IMR-90 (cell line): ENCODE measurements at regions not wholly inside any gene's neighbourhood (a gene's known extent, or its start where the extent isn't known, plus 50 kb on each side); places are given as distances from the start of the nearest gene placed in this dataset.

Experiments
- ATAC-seq: fragments of 200-7000 bp; cut with Tn5 transposase; 2 replicates; pipeline ENCODE4 v1.9.1; 2020; ENCODE audit warnings: low read depth, mild to moderate bottlenecking, moderate library complexity
- BruUV-seq: library from RNA; stranded (reverse); fragments of 400-500 nt; replicated peaks from 2 replicates; lab custom pipeline; 2021; lab: Mats Ljungman, UMichigan
- CTCF ChIA-PET: fragments of 300-600 bp; formaldehyde crosslinking; extraction: SDS; loops from one replicate; lab custom pipeline; 2021; ENCODE audit warnings: antibody characterized with exemption; lab: Yijun Ruan, JAX
- POLR2A ChIA-PET: fragments of 300-600 bp; sonication (Branson Sonifier 250); formaldehyde crosslinking; loops from one replicate; lab custom pipeline; 2022; ENCODE audit warnings: antibody characterized with exemption; ENCODE audit not compliant: unreplicated experiment; lab: Charles Lee
- DNase-seq: peaks from one replicate; pipeline ENCODE4 v3.0.0; 2013
- H2AFZ ChIP-seq: replicated peaks from 2 replicates; pipeline ENCODE3; 2013; ENCODE audit warnings: low read length, mild to moderate bottlenecking; ENCODE audit not compliant: poor library complexity
- H2AK5ac ChIP-seq: 2 replicates; pipeline ENCODE4 v1.6.1; 2013; ENCODE audit warnings: low read depth, low read length, inconsistent platforms
- H2AK9ac ChIP-seq: replicated peaks from 2 replicates; pipeline ENCODE3; 2013; ENCODE audit warnings: mild to moderate bottlenecking, low read depth, low read length, moderate library complexity; ENCODE audit not compliant: poor library complexity
- H2BK120ac ChIP-seq: 2 replicates; pipeline ENCODE4 v1.6.1; 2013; ENCODE audit warnings: low read depth, low read length, inconsistent platforms
- H2BK15ac ChIP-seq: 3 replicates; pipeline ENCODE4 v1.6.1; 2013; ENCODE audit warnings: low read depth, low read length, inconsistent platforms
- H2BK20ac ChIP-seq: 2 replicates; pipeline ENCODE4 v1.6.1; 2013; ENCODE audit warnings: low read depth, mild to moderate bottlenecking, inconsistent platforms, low read length, moderate library complexity
- H2BK5ac ChIP-seq: 2 replicates; pipeline ENCODE4 v1.6.1; 2013; ENCODE audit warnings: mild to moderate bottlenecking, low read depth, low read length, inconsistent platforms; ENCODE audit not compliant: poor library complexity, severe bottlenecking
- H3K14ac ChIP-seq: replicated peaks from 2 replicates; pipeline ENCODE4 v1.6.1; 2013; ENCODE audit warnings: low read depth, low read length, inconsistent platforms
- H3K18ac ChIP-seq: 2 replicates; pipeline ENCODE4 v1.6.1; 2013; ENCODE audit warnings: low read depth, low read length, control low read depth
- H3K23ac ChIP-seq: 2 replicates; pipeline ENCODE4 v1.6.1; 2013; ENCODE audit warnings: low read depth, low read length, inconsistent platforms
- H3K27ac ChIP-seq: 2 replicates; pipeline ENCODE4 v1.5.1; 2013; ENCODE audit warnings: mild to moderate bottlenecking, control low read depth, low read length; ENCODE audit not compliant: insufficient read depth
- H3K27me3 ChIP-seq: 2 replicates; pipeline ENCODE4 v1.6.1; 2013; ENCODE audit warnings: low read length; ENCODE audit not compliant: control insufficient read depth, insufficient read depth
- H3K36me3 ChIP-seq: 2 replicates; pipeline ENCODE4 v1.6.1; 2013; ENCODE audit warnings: low read length, mixed read lengths; ENCODE audit not compliant: control insufficient read depth, insufficient read depth
- H3K4ac ChIP-seq: 2 replicates; pipeline ENCODE4 v1.6.1; 2013; ENCODE audit warnings: low read depth, low read length, inconsistent platforms
- H3K4me1 ChIP-seq: 2 replicates; pipeline ENCODE4 v1.6.1; 2013; ENCODE audit warnings: low read length, mixed read lengths; ENCODE audit not compliant: control insufficient read depth, insufficient read depth
- H3K4me2 ChIP-seq: 2 replicates; pipeline ENCODE4 v1.6.1; 2013; ENCODE audit warnings: low read depth, mild to moderate bottlenecking, control low read depth, low read length, moderate library complexity
- H3K4me3 ChIP-seq: 2 replicates; pipeline ENCODE4 v1.5.1; 2013; ENCODE audit warnings: low read depth, mild to moderate bottlenecking, control low read depth, low read length, moderate library complexity; ENCODE audit not compliant: insufficient read depth
- H3K56ac ChIP-seq: 2 replicates; pipeline ENCODE4 v1.6.1; 2013; ENCODE audit warnings: low read length, inconsistent platforms; ENCODE audit not compliant: insufficient read depth; ENCODE audit errors: extremely low read depth
- H3K79me1 ChIP-seq, 2 experiments: 2 replicates each; pipeline ENCODE4 v1.6.1; 2013; ENCODE audit warnings: low read length in 2 of 2, inconsistent platforms in 1 of 2, low read depth in 1 of 2
- H3K9ac ChIP-seq: 2 replicates; pipeline ENCODE4 v1.6.1; 2013; ENCODE audit warnings: low read depth, low read length, control low read depth
- H3K9me1 ChIP-seq: 2 replicates; pipeline ENCODE4 v1.6.1; 2013; ENCODE audit warnings: low read length, inconsistent platforms; ENCODE audit not compliant: insufficient read depth
- H3K9me3 ChIP-seq: 2 replicates; pipeline ENCODE4 v1.6.1; 2013; ENCODE audit warnings: low read length; ENCODE audit not compliant: control insufficient read depth, insufficient read depth
- H4K20me1 ChIP-seq: 2 replicates; pipeline ENCODE4 v1.6.1; 2013; ENCODE audit warnings: low read length, inconsistent platforms; ENCODE audit not compliant: insufficient read depth
- H4K5ac ChIP-seq: 2 replicates; pipeline ENCODE4 v1.6.1; 2013; ENCODE audit warnings: mild to moderate bottlenecking, low read depth, low read length, control low read depth
- H4K8ac ChIP-seq, 2 experiments: 2 replicates each; pipeline ENCODE4 v1.6.1; 2013; ENCODE audit warnings: low read depth in 2 of 2, low read length in 2 of 2, control low read depth in 1 of 2, inconsistent platforms in 1 of 2
- H4K91ac ChIP-seq: 2 replicates; pipeline ENCODE4 v1.6.1; 2013; ENCODE audit warnings: low read depth, low read length, inconsistent platforms; ENCODE audit not compliant: insufficient read depth
- BHLHE40 ChIP-seq: fragments of 150-350 bp; IDR thresholded peaks from 2 replicates; pipeline ENCODE4 v1.6.1; 2016; ENCODE audit warnings: mild to moderate bottlenecking, low read depth, low read length
- CEBPB ChIP-seq: IDR thresholded peaks from 2 replicates; pipeline ENCODE4 v1.6.1; 2012; ENCODE audit warnings: low read depth, low read length, improper control_type of control experiment
- CHD1 ChIP-seq: IDR thresholded peaks from 2 replicates; pipeline ENCODE4 v1.6.1; 2012; ENCODE audit warnings: low read depth, low read length, improper control_type of control experiment
- FOS ChIP-seq: fragments of 150-350 bp; IDR thresholded peaks from 2 replicates; pipeline ENCODE4 v1.6.1; 2016; ENCODE audit warnings: low read depth, low read length
- MAFK ChIP-seq: IDR thresholded peaks from 2 replicates; pipeline ENCODE4 v1.6.1; 2012; ENCODE audit warnings: low read depth, low read length, improper control_type of control experiment
- MAZ ChIP-seq: IDR thresholded peaks from 2 replicates; pipeline ENCODE4 v1.6.1; 2012; ENCODE audit warnings: low read depth, mild to moderate bottlenecking, low read length, improper control_type of control experiment, moderate library complexity, borderline replicate concordance
- MXI1 ChIP-seq: IDR thresholded peaks from 2 replicates; pipeline ENCODE4 v1.6.1; 2012; ENCODE audit warnings: low read depth, mild to moderate bottlenecking, low read length, moderate library complexity, borderline replicate concordance
- NFE2L2 ChIP-seq: fragments of 150-350 bp; IDR thresholded peaks from 2 replicates; pipeline ENCODE4 v1.6.1; 2016; ENCODE audit warnings: low read depth, mild to moderate bottlenecking, low read length
- POLR2A ChIP-seq: IDR thresholded peaks from 2 replicates; pipeline ENCODE4 v1.6.1; 2012; ENCODE audit warnings: mild to moderate bottlenecking, low read depth, low read length
- RCOR1 ChIP-seq: IDR thresholded peaks from 2 replicates; pipeline ENCODE4 v1.6.1; 2012; ENCODE audit warnings: mild to moderate bottlenecking, low read length, improper control_type of control experiment; ENCODE audit not compliant: insufficient replicate concordance
- RFX5 ChIP-seq: IDR thresholded peaks from 2 replicates; pipeline ENCODE4 v1.8.0; 2012; ENCODE audit warnings: low read depth, mild to moderate bottlenecking, low read length, moderate library complexity
- SMC3 ChIP-seq: fragments of 150-350 bp; IDR thresholded peaks from 2 replicates; pipeline ENCODE4 v1.6.1; 2016; ENCODE audit warnings: low read depth, mild to moderate bottlenecking, antibody characterized with exemption, low read length, moderate library complexity
- WGBS, 2 experiments: methylation state at CpG; one replicate each; pipeline versions ENCODE4 v1.1.5 to v1.1.7; 2013; ENCODE audit warnings: missing lambda C conversion rate in 2 of 2; ENCODE audit not compliant: insufficient read length in 1 of 2; ENCODE audit errors: extremely low coverage in 2 of 2; 5-methylcytosine and 5-hydroxymethylcytosine counted together
- dilution Hi-C: fragments of 300-500 bp; cut with HindIII; formaldehyde crosslinking; loops from one replicate; pipeline ENCODE4 v1.14.3; 2018; ENCODE audit warnings: low sequenced_read_pairs; ENCODE audit not compliant: unreplicated experiment
- in situ Hi-C: fragments of 300-500 bp; cut with MboI; formaldehyde crosslinking; loops from 3 replicates; pipeline ENCODE4 v1.14.3; 2019; ENCODE audit warnings: low sequenced_read_pairs, inconsistent platforms, mixed read lengths
- intact Hi-C: fragments of 100-400 bp; cut with micrococcal nuclease; formaldehyde crosslinking; loops from 2 replicates; pipeline ENCODE4 v1.10.0; 2022
- TF ChIP-seq, protein P1 (sequence below): fragments of 150-350 bp; IDR thresholded peaks from 2 replicates; pipeline ENCODE4 v1.6.1; 2016; ENCODE audit warnings: low read depth, mild to moderate bottlenecking, low read length, moderate library complexity, borderline replicate concordance

DNA sequence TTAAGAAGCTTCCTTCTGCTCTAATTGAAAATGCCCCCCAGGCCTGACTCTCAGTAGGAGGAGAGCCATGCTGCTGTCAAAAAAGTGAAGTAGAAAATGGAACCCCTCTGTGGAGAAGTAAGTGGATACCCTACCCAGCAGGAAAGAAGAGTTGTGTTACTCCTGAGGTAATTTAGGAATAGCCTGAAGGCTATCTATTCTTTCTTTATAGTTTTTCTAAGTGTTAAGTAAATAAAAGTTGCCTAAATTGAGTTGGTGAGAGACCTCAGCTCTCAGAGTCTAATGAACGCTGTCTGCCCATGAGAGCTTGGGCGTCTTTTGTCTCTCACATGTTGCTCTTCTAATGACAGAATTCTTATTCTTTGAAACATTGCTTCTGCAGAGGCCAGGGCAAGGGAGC lies 116.2 kb downstream of the NSUN3 start:
- Histone ChIP-seq H4K20me1 (no peaks in the 10 kb centered on the region), H3K14ac (no peak overlapping the region), H3K4me2 (no peak overlapping the region), H3K27me3 (no peaks in the 10 kb centered on the region), H3K9me1 (no peaks in the 10 kb centered on the region), H2AK9ac (no peak overlapping the region), H4K5ac (no peak overlapping the region), H3K27ac (no peak overlapping the region), H3K4me1 (no peaks in the 10 kb centered on the region), H2AFZ (no peak overlapping the region), H3K4ac (no peak overlapping the region), H2BK120ac (no peak overlapping the region), H2BK20ac (no peak overlapping the region), H3K18ac (no peak overlapping the region), H3K56ac (no peak overlapping the region), H3K36me3 (no peaks in the 10 kb centered on the region), H2AK5ac (no peak overlapping the region), H2BK5ac (no peak overlapping the region), H3K9me3 (no peaks in the 10 kb centered on the region), H4K91ac (no peak overlapping the region), H3K4me3 (no peak overlapping the region), H2BK15ac (no peak overlapping the region), H4K8ac (no peak overlapping the region), H3K23ac (no peak overlapping the region), H3K9ac (no peak overlapping the region), H3K79me1 (no peaks in the 10 kb centered on the region)
- dilution Hi-C loops = no loop called here
- no CpG with 5 or more reads among the region's 2 CpGs for WGBS, 2 experiments
- TF ChIP-seq SMC3 (no peak), MAZ (no peak), NFE2L2 (no peak), POLR2A (no peak), RCOR1 (no peak), CEBPB (no peak), FOS (no peak), MXI1 (no peak), BHLHE40 (no peak), RFX5 (no peak), MAFK (no peak), CHD1 (no peak)
- TF ChIP-seq, protein P1, sequence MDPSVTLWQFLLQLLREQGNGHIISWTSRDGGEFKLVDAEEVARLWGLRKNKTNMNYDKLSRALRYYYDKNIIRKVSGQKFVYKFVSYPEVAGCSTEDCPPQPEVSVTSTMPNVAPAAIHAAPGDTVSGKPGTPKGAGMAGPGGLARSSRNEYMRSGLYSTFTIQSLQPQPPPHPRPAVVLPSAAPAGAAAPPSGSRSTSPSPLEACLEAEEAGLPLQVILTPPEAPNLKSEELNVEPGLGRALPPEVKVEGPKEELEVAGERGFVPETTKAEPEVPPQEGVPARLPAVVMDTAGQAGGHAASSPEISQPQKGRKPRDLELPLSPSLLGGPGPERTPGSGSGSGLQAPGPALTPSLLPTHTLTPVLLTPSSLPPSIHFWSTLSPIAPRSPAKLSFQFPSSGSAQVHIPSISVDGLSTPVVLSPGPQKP = no peak
- CTCF ChIA-PET = no interaction called here
- no peak for DNase-seq
- POLR2A ChIA-PET = no interaction called here
- intact Hi-C loops = no loop called here
- in situ Hi-C loops = no loop called here
- BruUV-seq = no TSS peak
- no peak for ATAC-seq
